ENCODE measurements at regions not wholly inside any gene's neighbourhood (a gene's known extent, or its start where the extent isn't known, plus 50 kb on each side); places are given as distances from the start of the nearest gene placed in this dataset.

GRCh38 chrX:13190051-13190450 is 129.8 kb downstream of the ATXN3L start:
- TF ChIP-seq, protein P1, sequence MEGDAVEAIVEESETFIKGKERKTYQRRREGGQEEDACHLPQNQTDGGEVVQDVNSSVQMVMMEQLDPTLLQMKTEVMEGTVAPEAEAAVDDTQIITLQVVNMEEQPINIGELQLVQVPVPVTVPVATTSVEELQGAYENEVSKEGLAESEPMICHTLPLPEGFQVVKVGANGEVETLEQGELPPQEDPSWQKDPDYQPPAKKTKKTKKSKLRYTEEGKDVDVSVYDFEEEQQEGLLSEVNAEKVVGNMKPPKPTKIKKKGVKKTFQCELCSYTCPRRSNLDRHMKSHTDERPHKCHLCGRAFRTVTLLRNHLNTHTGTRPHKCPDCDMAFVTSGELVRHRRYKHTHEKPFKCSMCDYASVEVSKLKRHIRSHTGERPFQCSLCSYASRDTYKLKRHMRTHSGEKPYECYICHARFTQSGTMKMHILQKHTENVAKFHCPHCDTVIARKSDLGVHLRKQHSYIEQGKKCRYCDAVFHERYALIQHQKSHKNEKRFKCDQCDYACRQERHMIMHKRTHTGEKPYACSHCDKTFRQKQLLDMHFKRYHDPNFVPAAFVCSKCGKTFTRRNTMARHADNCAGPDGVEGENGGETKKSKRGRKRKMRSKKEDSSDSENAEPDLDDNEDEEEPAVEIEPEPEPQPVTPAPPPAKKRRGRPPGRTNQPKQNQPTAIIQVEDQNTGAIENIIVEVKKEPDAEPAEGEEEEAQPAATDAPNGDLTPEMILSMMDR (conservative IDR thresholded peaks at IDR 0.05; ENCODE audit: low read length): no peak
- no peak for TF ChIP-seq EZH2phosphoT487 (IDR thresholded peaks at IDR 0.05; ENCODE audit: borderline replicate concordance)

All from Loucy (cell line).